GM18508 (cell line): ENCODE measurements at regions not wholly inside any gene's neighbourhood (a gene's known extent, or its start where the extent isn't known, plus 50 kb on each side); places are given as distances from the start of the nearest gene placed in this dataset.
"Not testable (repeated sequence)": the region's sequence is repeated elsewhere in the genome, so short reads cannot be mapped to it uniquely, and the experiment has no call there.

Source experiments
- ATAC-seq: cut with Tn5 transposase; IDR thresholded peaks from one replicate; pipeline ENCODE4 v1.9.1; 2021; ENCODE audit warnings: moderate number of reproducible peaks; ENCODE audit not compliant: insufficient read depth, unreplicated experiment

DNA sequence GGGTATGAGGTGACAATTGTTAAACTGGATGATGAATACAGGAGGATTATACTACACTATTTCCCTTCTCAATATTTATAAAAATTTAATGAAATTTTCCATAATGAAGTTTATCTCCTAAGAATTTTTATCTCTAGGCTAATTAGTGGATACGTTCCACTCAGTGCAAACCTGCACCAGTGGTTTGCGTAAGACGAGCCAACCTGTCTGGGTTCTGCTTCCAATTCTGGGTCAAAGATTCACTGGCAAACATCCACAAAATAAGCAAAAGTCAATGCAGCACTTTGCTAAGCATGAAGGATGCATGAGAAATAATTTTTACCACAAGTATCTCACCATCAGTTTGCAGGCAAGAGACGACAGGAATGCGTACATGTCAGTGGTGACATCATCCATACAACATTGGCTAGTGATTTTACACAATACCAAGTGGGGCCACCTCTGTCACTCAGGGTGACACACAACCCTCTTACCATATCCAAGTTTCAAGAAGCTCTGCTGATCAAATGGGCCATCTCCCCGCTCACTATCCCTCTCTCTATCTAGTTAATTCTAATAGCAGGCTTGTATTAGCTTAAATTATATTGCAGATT is 51.7 kb downstream of the FAM50B start:
- ATAC-seq: no peak

DNA sequence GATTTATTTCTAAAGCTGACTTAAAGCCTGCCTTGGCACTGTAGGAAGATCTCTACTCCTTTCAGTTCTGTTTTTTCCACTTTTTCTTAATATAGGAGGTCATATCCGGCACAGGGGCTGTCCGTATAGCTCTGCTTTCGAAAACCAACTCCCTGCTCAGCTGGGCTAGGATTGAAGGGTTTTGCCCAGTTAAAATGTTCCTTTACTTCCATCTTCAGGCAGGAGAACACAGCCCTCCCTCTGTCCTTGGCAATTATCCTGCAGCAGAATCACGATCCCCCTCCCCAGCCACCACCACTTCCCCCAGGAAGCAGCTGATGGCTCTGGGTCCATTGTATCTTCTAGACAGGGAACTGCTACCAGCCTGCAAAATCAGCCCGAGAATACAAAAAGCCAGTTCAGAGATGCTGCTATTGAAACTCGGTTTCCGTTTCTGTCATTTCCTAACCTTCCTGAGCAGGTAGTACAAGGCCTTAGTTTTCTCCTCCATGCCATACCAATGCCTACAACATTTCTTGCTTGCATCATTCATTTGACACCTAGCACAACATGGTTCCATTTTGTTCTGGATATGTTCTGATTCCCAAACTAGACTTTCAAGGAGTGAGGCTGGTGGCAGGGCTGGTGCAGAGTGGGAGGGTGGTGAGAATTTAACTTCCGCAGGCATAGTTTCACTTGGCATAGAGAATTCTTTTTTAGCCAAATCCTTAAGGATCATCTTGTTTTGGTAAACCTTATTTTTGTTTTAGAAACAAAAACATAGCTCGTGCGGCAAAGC is 53.9 kb downstream of the FAM50B start:
- no peak for ATAC-seq

DNA sequence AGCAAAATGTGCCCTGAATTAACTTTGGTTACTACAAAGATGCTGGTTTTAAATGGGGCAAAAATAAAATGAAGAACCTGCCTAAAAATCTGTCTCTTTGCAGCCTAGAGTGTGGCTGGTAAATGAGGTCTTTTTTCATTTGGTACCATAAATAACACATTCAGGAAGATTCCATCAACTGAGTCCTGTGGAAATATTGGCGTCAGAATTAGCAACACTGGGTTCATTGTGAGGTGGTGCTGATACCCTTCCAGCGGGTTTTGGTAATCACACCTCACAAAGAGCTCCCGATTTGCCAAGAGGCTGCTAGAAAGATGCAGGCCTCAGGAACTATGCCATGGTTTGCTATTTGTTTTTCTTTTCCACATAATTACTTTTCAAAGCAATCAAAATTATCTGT is 55.3 kb downstream of the FAM50B start:
- ATAC-seq: no peak

DNA sequence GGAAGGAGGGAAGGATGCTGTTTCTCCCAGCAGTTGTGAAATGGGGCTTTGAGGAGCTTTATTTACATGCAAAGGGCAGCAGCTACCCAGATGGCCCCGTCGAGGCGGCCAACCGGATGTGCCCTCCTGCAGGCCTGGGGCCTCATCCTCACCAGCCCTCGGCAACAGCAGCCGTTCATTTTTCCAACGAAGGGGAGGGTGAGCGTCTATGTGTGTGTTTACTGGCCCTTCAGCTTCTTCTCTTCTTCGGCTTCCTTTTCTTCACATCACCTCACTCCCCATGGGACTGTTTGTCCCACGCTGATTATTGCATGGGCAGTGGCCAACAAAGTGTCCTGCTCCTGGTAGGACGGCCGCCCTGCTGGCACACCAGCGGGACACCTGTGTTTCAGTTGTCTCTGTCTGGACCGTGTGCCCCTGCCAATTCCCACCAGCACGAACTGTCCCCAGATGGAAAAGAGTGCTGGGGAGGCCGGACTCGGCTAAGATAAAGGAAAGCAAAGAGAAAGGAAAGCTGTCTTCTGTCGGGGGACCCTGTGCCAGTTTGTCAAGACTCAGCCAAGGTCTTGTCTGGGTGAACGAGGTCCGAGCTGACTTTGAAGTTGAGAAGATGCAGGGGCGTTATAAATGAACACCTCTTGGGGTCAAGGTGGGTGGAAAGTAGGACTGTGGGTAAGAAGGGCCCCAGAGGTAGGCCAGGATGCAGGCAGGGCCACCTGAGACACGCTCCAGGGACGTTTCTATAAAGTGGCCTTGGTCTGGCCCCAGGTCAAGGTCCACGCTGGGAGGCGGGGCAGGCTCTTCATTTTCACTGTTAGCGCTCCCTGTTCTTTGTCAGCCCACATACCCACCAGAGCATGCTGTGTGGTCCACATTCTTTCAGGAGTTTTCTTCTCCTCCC is 57.0 kb downstream of the FAM50B start:
- no peak for ATAC-seq

DNA sequence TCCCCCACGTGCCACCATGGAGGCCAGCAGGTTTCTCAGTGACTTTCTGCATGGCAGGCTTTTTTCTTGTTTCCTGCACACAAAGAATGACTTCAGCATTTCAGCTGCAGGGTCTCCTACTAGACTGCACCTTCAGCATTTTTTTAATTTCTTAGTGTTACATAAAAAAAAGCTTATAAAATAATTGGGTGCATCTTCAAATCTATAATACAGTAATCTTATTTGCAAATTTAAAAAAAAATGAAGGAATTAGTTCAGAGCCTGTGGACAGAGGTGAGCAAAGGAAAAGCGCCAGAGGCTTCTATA is 57.6 kb downstream of the FAM50B start:
- ATAC-seq: no peak

DNA sequence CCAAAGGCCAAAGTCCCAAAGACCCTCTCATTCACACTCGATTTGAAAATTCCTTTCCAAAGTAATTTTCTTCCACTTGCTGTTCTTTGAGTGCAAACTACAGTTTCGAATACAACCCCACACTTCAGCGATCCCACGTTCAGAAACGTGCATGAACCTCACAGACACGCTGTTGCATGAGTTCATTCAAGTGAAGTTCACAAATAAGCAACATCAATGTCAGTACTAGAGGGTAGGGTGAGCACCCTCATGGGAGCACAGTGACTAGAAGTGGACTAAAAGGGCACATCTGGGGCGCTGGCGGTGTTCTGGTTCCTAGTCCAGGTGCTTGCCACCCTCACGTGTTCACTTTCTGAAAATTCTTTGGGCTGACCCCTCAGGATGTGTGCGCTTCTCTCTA is 59.0 kb downstream of the FAM50B start:
- ATAC-seq: no peak

DNA sequence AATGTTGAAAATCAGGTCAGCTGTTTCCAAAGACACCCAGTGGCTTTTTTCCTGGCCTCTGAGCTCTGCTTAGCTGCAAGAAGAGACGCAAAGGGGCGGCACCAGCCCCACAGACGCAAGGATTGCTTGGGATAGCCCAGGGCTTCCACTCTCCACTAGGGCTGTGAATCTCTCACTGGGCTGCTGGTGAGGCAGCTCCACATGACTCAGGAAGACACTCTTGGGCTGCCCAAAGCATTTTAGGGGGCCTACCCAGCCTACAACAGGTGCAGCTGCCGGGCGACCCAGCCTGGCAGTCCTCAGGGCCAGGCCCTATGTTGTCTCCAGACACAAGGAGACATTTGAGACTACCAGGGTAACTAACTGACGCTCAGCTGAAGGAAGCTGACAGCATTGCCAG is 59.8 kb downstream of the FAM50B start:
- ATAC-seq: no peak

DNA sequence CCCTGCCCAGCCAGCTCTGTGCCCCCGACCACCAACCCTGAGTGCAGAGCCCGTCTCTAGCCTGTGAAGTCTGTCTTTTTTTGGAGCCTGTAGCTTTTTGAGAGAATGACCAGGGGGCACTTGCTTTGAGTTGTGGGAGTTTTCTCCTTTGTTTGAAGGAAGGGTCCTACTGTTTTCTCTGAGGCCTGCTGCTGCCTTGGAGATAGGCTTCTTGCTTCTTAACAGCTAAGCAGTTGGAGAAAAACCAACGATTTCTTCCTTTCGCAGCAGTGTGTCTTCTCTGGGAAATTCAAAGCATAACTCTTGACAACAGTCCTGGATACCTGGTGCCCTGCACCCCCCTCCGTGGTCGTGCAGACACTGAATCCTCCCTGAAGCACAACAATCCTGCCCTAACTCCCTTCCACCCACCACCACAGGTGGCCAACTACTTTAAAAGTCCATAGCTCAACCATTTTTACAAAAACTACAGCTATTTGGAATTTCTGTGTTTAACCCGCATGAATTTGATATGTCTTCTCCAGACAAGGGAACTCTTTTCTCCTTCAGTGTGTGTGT is 61.0 kb downstream of the FAM50B start:
- no peak for ATAC-seq

DNA sequence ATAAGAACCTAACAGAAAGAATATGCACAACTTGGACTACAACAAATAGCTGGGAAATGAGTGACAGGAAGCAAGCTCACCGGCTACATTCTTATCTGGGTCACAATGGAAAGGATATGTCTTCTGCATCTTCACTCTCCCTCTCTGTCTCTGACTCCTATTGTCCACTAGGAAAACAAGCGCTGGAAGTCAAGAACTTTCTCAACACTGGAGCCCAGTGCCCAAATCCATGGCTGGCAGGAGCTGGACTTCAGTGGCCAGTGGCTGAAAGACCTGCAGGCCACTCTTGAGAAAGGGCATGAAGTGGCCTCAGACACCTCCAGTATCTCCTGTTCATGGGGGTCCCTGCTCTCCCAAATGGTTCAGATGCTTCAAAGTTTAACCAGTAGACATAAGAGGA is 62.0 kb downstream of the FAM50B start:
- ATAC-seq: no peak

DNA sequence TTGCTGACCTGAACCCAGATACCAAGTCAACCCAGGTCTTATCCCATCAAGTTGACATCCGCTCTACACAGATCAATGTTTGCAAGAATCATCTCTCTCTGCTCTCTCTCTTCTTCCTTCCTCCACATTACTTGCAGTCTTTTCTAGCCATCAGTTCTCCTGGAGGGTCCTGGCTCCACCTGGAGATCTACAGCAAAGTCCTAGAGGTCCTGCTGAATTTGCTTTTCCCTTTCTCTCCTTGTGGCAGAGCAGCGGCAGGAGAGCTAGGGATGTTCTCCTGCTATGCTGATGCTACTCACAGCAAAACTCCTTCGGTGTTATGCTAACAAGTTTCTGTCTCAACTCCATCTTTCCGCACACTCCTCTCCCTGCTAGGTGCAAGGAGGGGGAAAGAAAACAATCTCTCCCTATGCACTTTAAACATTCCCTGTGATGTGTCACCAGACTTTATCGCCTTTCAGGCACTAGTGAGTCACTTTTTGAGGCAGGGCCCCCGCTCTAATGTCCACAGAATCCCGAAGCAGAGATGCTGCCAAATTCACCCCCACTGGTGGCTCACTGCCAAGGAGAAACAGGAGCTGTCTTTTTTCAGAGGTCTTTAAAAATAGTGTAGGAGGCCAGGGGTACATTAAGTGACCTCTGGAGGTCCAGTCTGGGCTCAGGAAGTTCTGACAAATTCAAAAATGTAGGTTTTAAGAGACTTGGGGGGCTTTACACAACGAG is 62.6 kb downstream of the FAM50B start:
- ATAC-seq: no peak

DNA sequence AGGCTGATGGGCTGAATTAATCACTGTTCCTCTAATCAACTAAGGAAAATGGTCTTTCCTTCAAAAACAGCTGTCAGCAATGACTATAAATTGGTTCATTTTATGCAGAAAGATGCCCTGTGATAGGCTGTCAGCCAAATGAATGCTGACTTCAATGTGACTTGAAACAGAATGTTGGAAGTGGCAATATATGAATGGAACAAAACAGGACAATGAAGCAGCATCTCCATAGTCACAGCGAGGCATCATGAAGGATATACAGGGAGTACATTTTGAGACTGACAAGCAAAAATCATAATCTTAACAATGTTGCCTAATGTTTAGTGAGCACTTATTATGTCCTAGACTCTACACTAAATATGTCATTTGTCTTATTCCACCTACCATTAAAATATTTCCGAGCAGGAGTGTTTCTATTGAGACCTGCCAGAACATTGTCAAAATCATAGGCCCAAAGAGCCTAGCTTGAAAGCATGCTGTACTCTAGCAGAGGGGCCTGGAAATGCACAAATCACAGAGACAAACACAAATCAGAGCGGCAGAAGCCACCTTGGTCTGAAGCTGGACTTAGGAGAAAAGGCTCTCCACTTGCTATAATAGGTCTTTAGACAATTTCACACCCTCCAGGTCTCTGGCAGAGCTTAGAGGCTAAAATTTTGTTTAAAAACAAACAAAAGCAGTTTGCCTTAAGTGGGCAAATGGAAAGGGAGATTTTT is 63.3 kb downstream of the FAM50B start:
- ATAC-seq: no peak

DNA sequence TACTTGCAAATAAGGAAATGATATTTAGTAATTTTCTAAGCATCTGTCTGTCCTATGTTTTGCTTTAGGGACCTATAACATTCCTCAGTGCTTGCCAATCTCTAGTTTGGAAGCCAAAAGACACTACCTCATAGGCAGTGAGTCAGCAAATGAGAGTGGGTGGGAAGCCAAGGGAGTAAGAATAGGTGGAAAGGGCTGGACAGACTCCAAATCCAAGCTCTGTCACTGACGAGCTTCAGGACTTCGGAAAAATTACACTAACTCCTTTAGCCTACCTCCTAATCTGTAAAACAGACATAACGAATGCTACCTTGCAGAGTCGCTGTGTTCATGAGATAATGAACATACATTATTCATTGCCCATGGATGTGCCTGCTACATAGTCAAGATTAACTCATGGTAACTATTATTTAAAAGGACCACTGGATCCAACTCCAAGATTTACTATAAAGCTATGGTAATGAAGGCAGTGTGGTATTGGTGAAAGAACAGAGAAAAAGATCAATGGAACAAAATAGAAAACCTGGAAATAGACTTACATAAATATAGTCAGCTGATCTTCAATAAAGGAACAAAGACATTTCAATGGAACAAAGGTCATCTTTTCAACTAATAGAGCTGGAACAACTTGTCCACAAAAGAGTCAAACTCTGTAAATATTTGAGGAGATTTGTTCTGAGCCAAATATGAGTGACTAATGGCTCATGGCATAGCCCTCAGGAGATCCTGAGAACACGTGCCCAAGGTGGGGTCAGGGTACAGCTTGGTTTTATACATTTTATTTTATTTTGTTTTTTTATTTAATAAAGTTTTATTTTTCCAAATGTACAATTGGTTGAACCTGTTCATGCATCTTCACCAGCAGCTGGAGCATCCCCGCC is 64.1 kb downstream of the FAM50B start:
- no peak for ATAC-seq

DNA sequence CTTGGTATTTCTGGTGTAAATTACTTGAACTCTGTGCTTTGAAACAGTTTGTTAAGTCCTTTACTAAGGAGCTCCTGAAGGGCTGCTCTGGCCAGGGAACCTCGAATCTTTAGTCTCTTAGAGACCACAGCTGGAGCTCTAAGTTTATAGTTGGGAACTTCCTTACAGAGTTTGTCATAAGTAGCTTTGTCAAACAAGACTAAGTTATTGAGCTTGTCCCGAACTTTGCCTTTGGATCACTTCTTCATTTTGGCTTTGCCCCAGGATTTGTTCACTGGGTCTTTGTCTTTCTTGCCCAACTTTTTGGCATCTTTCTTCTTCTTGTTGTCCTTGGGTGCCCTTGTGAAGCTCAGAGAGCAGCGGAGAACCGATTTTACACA is 64.8 kb downstream of the FAM50B start:
- no peak for ATAC-seq

DNA sequence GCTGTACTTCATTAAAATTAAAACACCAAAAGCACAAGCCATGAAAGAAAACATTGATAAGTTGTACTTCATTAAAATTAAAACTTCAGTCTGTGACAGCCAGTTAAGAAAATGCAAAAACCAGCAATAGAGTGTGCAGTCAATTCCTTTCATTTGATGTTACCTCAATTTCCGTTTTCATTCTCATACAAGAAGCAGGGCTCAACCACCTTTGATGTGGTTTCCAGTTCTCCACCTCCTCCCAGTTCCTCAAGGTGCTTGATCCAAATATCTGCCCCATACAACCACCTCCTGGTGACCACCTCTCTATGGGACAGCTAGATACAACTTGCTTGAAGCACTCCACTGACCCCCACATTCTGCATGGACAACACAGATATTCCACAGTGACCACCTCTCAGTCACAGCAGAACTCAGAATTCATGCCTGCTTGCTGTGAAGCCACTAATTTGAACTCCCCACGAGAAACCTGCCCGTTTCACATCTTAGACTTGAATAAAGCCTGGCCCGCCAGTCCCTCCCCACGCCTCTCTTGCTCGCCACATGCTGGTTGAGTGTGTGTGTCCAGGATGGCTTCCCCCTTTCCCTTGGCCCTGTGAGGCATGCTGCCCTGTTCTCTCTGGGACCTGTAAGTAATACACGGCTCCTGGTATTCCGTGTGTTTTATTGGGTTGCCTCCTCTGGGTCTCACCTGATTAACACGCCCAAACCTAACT is 66.1 kb downstream of the FAM50B start:
- no peak for ATAC-seq

DNA sequence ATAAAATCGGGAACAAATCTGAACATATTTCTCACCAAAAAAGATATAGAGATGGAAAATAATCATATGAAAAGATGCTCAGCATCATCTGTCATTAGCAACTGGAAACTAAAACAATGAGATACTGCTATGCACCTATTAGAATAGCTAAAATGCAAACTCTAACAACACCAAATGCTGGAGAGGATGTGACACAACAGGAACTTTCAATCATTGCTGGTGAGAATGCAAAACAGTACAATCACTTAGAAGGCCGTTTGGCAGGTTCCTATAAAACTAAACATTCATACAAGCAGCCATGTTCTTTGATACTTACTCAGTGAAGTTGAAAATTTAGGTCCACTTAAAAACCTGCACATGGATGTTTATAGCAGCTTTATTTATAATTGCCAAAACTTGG is 67.0 kb downstream of the FAM50B start:
- no peak for ATAC-seq

DNA sequence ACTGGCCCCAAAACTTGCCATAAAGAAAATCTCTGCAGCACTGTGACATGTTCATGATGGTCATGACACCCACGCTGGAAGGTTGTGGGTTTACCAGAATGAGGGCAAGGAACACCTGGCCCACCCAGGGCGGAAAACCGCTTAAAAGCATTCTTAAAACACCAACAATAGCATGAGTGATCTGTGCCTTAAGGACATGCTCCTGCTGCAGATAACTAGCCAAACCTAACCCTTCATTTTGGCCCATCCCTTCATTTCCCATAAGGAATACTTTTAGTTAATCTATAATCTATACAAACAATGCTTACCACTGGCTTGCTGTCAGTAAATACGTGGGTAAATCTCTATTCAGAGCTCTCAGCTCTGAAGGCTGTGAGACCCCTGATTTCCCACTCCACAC is 67.6 kb downstream of the FAM50B start:
- not testable (repeated sequence) for ATAC-seq

DNA sequence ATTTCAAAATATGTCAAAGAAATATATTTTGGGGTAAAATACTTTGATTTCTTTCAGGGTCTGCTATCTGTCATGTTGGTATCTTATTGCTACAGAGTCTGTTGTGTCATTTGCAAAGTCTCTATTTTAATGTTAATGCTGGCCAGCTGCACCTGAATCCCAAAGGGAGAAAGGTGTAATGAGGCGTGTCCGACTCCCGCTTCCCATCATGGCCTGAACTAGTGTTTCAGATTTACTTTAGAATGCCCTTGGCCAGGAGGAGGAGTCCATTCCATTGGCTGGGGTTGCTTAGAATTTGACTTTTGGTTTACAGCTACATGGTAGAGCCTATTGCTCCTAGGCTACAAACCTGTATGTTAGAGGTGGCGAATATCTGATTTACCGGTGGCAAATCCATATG is 69.3 kb downstream of the FAM50B start:
- no peak for ATAC-seq

DNA sequence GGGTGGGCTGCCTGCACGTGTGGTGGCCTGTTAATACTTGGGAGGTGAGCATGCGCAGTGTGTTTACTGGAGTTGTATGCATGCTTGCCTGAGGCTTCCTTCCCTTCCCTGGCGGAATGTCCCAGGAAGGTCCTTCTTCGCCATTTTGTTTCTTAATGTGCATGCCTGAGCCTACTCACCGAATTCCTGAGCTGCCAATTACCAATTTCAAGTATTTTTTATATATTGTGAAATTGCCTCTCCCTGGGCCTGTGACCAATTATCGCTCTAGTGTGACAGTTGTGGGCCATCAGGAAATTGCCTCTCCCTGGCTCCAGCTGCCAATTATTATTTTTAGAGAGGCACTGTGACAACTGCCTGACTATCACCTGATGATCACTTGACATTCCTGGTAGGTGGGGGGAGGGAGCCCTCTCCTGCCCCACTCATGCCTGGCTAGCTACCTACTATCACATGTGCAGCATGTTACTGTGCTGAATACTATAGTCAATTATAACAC is 70.0 kb downstream of the FAM50B start:
- no peak for ATAC-seq
